DMS 273 (cell line): ENCODE measurements at regions not wholly inside any gene's neighbourhood (a gene's known extent, or its start where the extent isn't known, plus 50 kb on each side); places are given as distances from the start of the nearest gene placed in this dataset.
"Not testable (repeated sequence)": the region's sequence is repeated elsewhere in the genome, so short reads cannot be mapped to it uniquely, and the experiment has no call there.

Experiments used
- DNase-seq: peaks from one replicate; lab custom pipeline; 2025; ENCODE audit not compliant: unreplicated experiment; lab: John Stamatoyannopoulos, UW

GRCh38 chr5:135100431-135100830 lies 66.4 kb upstream of the PITX1 start:
- no peak for DNase-seq

- no peak for DNase-seq
Observed at GRCh38 chr5:135100011-135100410, 66.0 kb upstream of the PITX1 start.

GRCh38 chr5:135097390-135097789 lies 63.4 kb upstream of the PITX1 start:
- DNase-seq = no peak

GRCh38 chr5:135095871-135096270 lies 61.8 kb upstream of the PITX1 start:
- no peak for DNase-seq

- DNase-seq = no peak
Observed at GRCh38 chr5:135095052-135095715, 61.2 kb upstream of the PITX1 start.

- no peak for DNase-seq
Observed at GRCh38 chr5:135094339-135095051, 60.5 kb upstream of the PITX1 start.

GRCh38 chr5:135093483-135093882 lies 59.5 kb upstream of the PITX1 start:
- not testable (repeated sequence) for DNase-seq

GRCh38 chr5:135092476-135092875 lies 58.4 kb upstream of the PITX1 start:
- no peak for DNase-seq

- DNase-seq = no peak
Observed at GRCh38 chr5:135091286-135091685, 57.3 kb upstream of the PITX1 start.

- DNase-seq = no peak
Observed at GRCh38 chr5:135089912-135090311, 55.9 kb upstream of the PITX1 start.

- no peak for DNase-seq
Observed at GRCh38 chr5:135088911-135089310, 54.9 kb upstream of the PITX1 start.

GRCh38 chr5:135087950-135088349 lies 53.9 kb upstream of the PITX1 start:
- no peak for DNase-seq

GRCh38 chr5:135085936-135086725 lies 52.1 kb upstream of the PITX1 start:
- no peak for DNase-seq

- no peak for DNase-seq
Observed at GRCh38 chr5:135085133-135085935, 51.3 kb upstream of the PITX1 start.
